ENCODE measurements at regions not wholly inside any gene's neighbourhood (a gene's known extent, or its start where the extent isn't known, plus 50 kb on each side); places are given as distances from the start of the nearest gene placed in this dataset.

- H3K4me3 Mint-ChIP-seq, result no peak overlapping the region
- ATAC-seq (ENCODE audit: low read depth) (no peak), DNase-seq (no peak)
- H3K36me3 Mint-ChIP-seq (ENCODE audit: low read depth), result no peaks in the 10 kb centered on the region
- H3K4me1 Mint-ChIP-seq, result no peaks in the 10 kb centered on the region
- no peaks in the 10 kb centered on the region for H3K27me3 Mint-ChIP-seq
- CTCF ChIA-PET, result no interaction called here
- POLR2A ChIA-PET, result no interaction called here
- intact Hi-C loops (cut with micrococcal nuclease), result no loop called here
- TF ChIP-seq, protein P1, sequence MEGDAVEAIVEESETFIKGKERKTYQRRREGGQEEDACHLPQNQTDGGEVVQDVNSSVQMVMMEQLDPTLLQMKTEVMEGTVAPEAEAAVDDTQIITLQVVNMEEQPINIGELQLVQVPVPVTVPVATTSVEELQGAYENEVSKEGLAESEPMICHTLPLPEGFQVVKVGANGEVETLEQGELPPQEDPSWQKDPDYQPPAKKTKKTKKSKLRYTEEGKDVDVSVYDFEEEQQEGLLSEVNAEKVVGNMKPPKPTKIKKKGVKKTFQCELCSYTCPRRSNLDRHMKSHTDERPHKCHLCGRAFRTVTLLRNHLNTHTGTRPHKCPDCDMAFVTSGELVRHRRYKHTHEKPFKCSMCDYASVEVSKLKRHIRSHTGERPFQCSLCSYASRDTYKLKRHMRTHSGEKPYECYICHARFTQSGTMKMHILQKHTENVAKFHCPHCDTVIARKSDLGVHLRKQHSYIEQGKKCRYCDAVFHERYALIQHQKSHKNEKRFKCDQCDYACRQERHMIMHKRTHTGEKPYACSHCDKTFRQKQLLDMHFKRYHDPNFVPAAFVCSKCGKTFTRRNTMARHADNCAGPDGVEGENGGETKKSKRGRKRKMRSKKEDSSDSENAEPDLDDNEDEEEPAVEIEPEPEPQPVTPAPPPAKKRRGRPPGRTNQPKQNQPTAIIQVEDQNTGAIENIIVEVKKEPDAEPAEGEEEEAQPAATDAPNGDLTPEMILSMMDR (IDR thresholded peaks at IDR 0.05), result no peak
- no peaks in the 10 kb centered on the region for H3K9me3 Mint-ChIP-seq
- no peak overlapping the region for H3K27ac Mint-ChIP-seq
Observed at GRCh38 chr6:147990159-147990558, 352.5 kb upstream of the SASH1 start.

GRCh38 chr6:147991961-147992360, 350.7 kb upstream of the SASH1 start:
- ChIA-PET POLR2A (no interaction called here), CTCF (no interaction called here)
- Mint-ChIP-seq H3K4me3 (no peak overlapping the region), H3K4me1 (no peaks in the 10 kb centered on the region), H3K36me3 (ENCODE audit: low read depth) (no peaks in the 10 kb centered on the region), H3K27me3 (no peaks in the 10 kb centered on the region), H3K9me3 (no peaks in the 10 kb centered on the region), H3K27ac (no peak overlapping the region)
- no peak for ATAC-seq (ENCODE audit: low read depth)
- TF ChIP-seq, protein P1 (IDR thresholded peaks at IDR 0.05), result no peak
- DNase-seq, result no peak
- intact Hi-C loops (cut with micrococcal nuclease), result no loop called here

DNA sequence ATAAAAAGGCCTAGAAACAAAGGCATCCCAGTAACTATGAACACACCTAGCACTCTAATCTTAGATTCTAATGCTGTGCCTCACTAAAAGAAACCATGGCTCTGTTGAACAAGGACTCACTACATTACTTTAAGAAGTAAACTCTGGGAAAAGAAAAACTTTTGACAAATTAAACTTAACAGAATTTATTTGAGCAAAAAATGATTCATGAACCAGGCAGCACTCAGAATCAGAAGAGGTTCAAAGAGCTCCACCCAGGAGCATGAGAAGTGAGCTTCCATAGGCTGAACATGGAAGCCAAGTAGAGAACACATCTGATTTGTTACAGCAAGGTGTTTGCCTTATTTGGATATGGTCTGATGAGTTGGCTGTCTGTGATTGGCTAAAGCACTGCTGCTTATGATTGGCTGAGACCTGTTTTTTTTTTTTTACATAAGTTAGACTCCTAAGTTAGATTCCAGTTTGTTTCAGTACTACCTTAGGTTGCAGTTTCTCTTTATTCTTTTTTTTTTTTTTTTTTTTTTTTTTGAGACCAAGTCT, 343.6 kb upstream of the SASH1 start:
- no peaks in the 10 kb centered on the region for H3K27me3 Mint-ChIP-seq
- TF ChIP-seq, protein P1 (IDR thresholded peaks at IDR 0.05), result no peak
- DNase-seq, result no peak
- no peak overlapping the region for H3K27ac Mint-ChIP-seq
- ChIA-PET CTCF (no interaction called here), POLR2A (no interaction called here)
- intact Hi-C loops (cut with micrococcal nuclease), result no loop called here
- H3K4me3 Mint-ChIP-seq, result no peak overlapping the region
- ATAC-seq (ENCODE audit: low read depth), result no peak
- H3K36me3 Mint-ChIP-seq (ENCODE audit: low read depth), result no peaks in the 10 kb centered on the region
- no peaks in the 10 kb centered on the region for H3K4me1 Mint-ChIP-seq
- H3K9me3 Mint-ChIP-seq, result peaks cover 2% of the 10 kb centered on the region

GRCh38 chr6:148001844-148002642, 340.6 kb upstream of the SASH1 start:
- ChIA-PET CTCF (no interaction called here), POLR2A (no interaction called here)
- Mint-ChIP-seq H3K36me3 (ENCODE audit: low read depth) (no peaks in the 10 kb centered on the region), H3K27me3 (no peaks in the 10 kb centered on the region), H3K4me3 (no peak overlapping the region), H3K27ac (no peak overlapping the region), H3K9me3 (peaks cover 2% of the 10 kb centered on the region), H3K4me1 (no peaks in the 10 kb centered on the region)
- TF ChIP-seq, protein P1 (IDR thresholded peaks at IDR 0.05), result no peak
- intact Hi-C loops (cut with micrococcal nuclease), result no loop called here
- no peak for DNase-seq
- no peak for ATAC-seq (ENCODE audit: low read depth)

- ChIA-PET CTCF (no interaction called here), POLR2A (no interaction called here)
- ATAC-seq (ENCODE audit: low read depth), result no peak
- H3K27me3 Mint-ChIP-seq, result no peaks in the 10 kb centered on the region
- no peak overlapping the region for H3K4me3 Mint-ChIP-seq
- TF ChIP-seq, protein P1 (IDR thresholded peaks at IDR 0.05), result no peak
- H3K36me3 Mint-ChIP-seq (ENCODE audit: low read depth), result no peaks in the 10 kb centered on the region
- no peak overlapping the region for H3K27ac Mint-ChIP-seq
- H3K4me1 Mint-ChIP-seq, result no peaks in the 10 kb centered on the region
- intact Hi-C loops (cut with micrococcal nuclease), result no loop called here
- DNase-seq, result no peak
- H3K9me3 Mint-ChIP-seq, result no peaks in the 10 kb centered on the region
Observed at GRCh38 chr6:148004651-148005050, 338.0 kb upstream of the SASH1 start.
